AG04450 (cell line): ENCODE measurements at regions not wholly inside any gene's neighbourhood (a gene's known extent, or its start where the extent isn't known, plus 50 kb on each side); places are given as distances from the start of the nearest gene placed in this dataset.

Experiments
- CTCF ChIA-PET: fragments of 300-600, 350-600 bp; formaldehyde crosslinking; extraction: SDS; loops from one replicate; lab custom pipeline; 2022; ENCODE audit warnings: antibody characterized with exemption, inconsistent platforms; lab: Charles Lee
- POLR2A ChIA-PET: fragments of 350-600 bp; formaldehyde crosslinking; extraction: SDS; loops from one replicate; lab custom pipeline; 2021; ENCODE audit warnings: antibody characterized with exemption, inconsistent platforms; lab: Yijun Ruan, JAX
- DNase-seq: peaks from one replicate; pipeline ENCODE4 v3.0.0-alpha.2; 2011; ENCODE audit warnings: low read depth, low spot score
- H3K27ac ChIP-seq: one replicate; pipeline ENCODE4 v1.5.1; 2012; ENCODE audit warnings: low read depth, low read length, control low read depth
- H3K27me3 ChIP-seq: one replicate; pipeline ENCODE4 v1.6.0; 2012; ENCODE audit warnings: low read length; ENCODE audit not compliant: control insufficient read depth, insufficient read depth
- H3K4me3 ChIP-seq: 2 replicates; pipeline ENCODE4 v1.5.1; 2011; ENCODE audit warnings: mild to moderate bottlenecking, low read depth, low read length, control low read depth
- H3K9me3 ChIP-seq: 2 replicates; pipeline ENCODE4 v1.5.1; 2012; ENCODE audit warnings: low read length; ENCODE audit not compliant: control insufficient read depth, insufficient read depth
- CTCF ChIP-seq: IDR thresholded peaks from 2 replicates; pipeline ENCODE4 v1.5.1; 2011; ENCODE audit warnings: low read depth, low read length, control low read depth, inconsistent platforms

- Histone ChIP-seq H3K4me3 (no peak overlapping the region), H3K27ac (no peak overlapping the region), H3K9me3 (no peaks in the 10 kb centered on the region), H3K27me3 (no peaks in the 10 kb centered on the region)
- TF ChIP-seq CTCF, result no peak
- ChIA-PET POLR2A (no interaction called here), CTCF (interaction anchor here (0.6 kb wide), 2 partner anchors 127 to 664 kb away, joined by 4 read pairs; no protein-coding TSS in a partner anchor)
- DNase-seq, result no peak
Measured at GRCh38 chr10:59078978-59079377, 97.5 kb upstream of the PHYHIPL start.

- ChIA-PET CTCF (interaction anchor here (0.6 kb wide), 2 partner anchors 127 to 665 kb away, joined by 4 read pairs; no protein-coding TSS in a partner anchor), POLR2A (no interaction called here)
- no peaks in the 10 kb centered on the region for H3K9me3 ChIP-seq
- no peak overlapping the region for H3K4me3 ChIP-seq
- H3K27me3 ChIP-seq, result no peaks in the 10 kb centered on the region
- no peak for TF ChIP-seq CTCF
- H3K27ac ChIP-seq, result no peak overlapping the region
- peak; percentile 26 for DNase-seq
Measured at GRCh38 chr10:59079386-59080226, 96.8 kb upstream of the PHYHIPL start.

GRCh38 chr10:59082249-59082648 lies 94.2 kb upstream of the PHYHIPL start:
- POLR2A ChIA-PET, result no interaction called here
- no peaks in the 10 kb centered on the region for H3K27me3 ChIP-seq
- TF ChIP-seq CTCF, result no peak
- H3K9me3 ChIP-seq, result no peaks in the 10 kb centered on the region
- no peak overlapping the region for H3K4me3 ChIP-seq
- no peak overlapping the region for H3K27ac ChIP-seq
- CTCF ChIA-PET, result no interaction called here
- DNase-seq, result no peak

GRCh38 chr10:59085054-59085453 lies 91.4 kb upstream of the PHYHIPL start:
- Histone ChIP-seq H3K27ac (no peak overlapping the region), H3K27me3 (no peaks in the 10 kb centered on the region), H3K4me3 (no peak overlapping the region), H3K9me3 (no peaks in the 10 kb centered on the region)
- POLR2A ChIA-PET, result no interaction called here
- no peak for TF ChIP-seq CTCF
- no peak for DNase-seq
- CTCF ChIA-PET, result no interaction called here

- DNase-seq, result no peak
- ChIA-PET POLR2A (no interaction called here), CTCF (no interaction called here)
- no peak for TF ChIP-seq CTCF
- Histone ChIP-seq H3K9me3 (no peaks in the 10 kb centered on the region), H3K27me3 (no peaks in the 10 kb centered on the region), H3K4me3 (no peak overlapping the region), H3K27ac (no peak overlapping the region)
Measured at GRCh38 chr10:59085711-59086502, 90.5 kb upstream of the PHYHIPL start.
